GM12878 (cell line): ENCODE measurements at regions not wholly inside any gene's neighbourhood (a gene's known extent, or its start where the extent isn't known, plus 50 kb on each side); places are given as distances from the start of the nearest gene placed in this dataset.

ENCODE experiments used
- BRCA1 ChIP-seq: IDR thresholded peaks from 2 replicates; pipeline ENCODE4 v1.6.1; 2011; ENCODE audit warnings: low read depth, low read length, improper control_type of control experiment
- CBX5 ChIP-seq: sonication (generic); IDR thresholded peaks from 2 replicates; pipeline ENCODE4 v1.6.1; 2016; ENCODE audit warnings: low read depth, moderate library complexity, mild to moderate bottlenecking, inconsistent platforms
- CHD1 ChIP-seq: IDR thresholded peaks from 2 replicates; pipeline ENCODE4 v1.6.1; 2012; ENCODE audit warnings: low read depth, low read length, improper control_type of control experiment
- EGR1 ChIP-seq, 2 experiments: IDR thresholded peaks; 1 replicate in 1 of 2; 2 replicates in 1 of 2; pipeline ENCODE4 v1.6.1; 2011 to 2012; ENCODE audit warnings: low read depth in 2 of 2, low read length in 2 of 2, borderline replicate concordance in 1 of 2, mild to moderate bottlenecking in 1 of 2, moderate library complexity in 1 of 2
- HCFC1 ChIP-seq: fragments of 150-350 bp; IDR thresholded peaks from 2 replicates; pipeline ENCODE4 v1.6.1; 2014; ENCODE audit warnings: low read length
- IRF4 ChIP-seq: IDR thresholded peaks from 2 replicates; pipeline ENCODE4 v1.6.1; 2011; ENCODE audit warnings: low read depth, low read length
- KDM1A ChIP-seq: fragments of 200-600 bp; sonication (generic); IDR thresholded peaks from 2 replicates; pipeline ENCODE4 v1.6.1; 2016; ENCODE audit warnings: borderline replicate concordance
- KLF5 ChIP-seq: fragments of 450-650 bp; IDR thresholded peaks from 2 replicates; pipeline ENCODE4 v1.6.1; 2014; ENCODE audit warnings: mild to moderate bottlenecking; ENCODE audit not compliant: partially characterized antibody
- MEF2A ChIP-seq: IDR thresholded peaks from 2 replicates; pipeline ENCODE4 v1.6.1; 2011; ENCODE audit warnings: low read depth, mild to moderate bottlenecking, low read length, moderate library complexity; ENCODE audit not compliant: insufficient read depth
- MTA2 ChIP-seq: fragments of 450-650 bp; IDR thresholded peaks from 2 replicates; pipeline ENCODE4 v1.6.1; 2016; ENCODE audit warnings: low read depth, mild to moderate bottlenecking, moderate library complexity
- POLR2AphosphoS5 ChIP-seq: IDR thresholded peaks from 2 replicates; pipeline ENCODE4 v1.6.1; 2011; ENCODE audit warnings: mild to moderate bottlenecking, low read length, inconsistent platforms
- RAD51 ChIP-seq: fragments of 450-650 bp; IDR thresholded peaks from 2 replicates; pipeline ENCODE4 v1.6.1; 2016; ENCODE audit warnings: moderate library complexity, mild to moderate bottlenecking, inconsistent platforms
- RCOR1 ChIP-seq: conservative IDR thresholded peaks from 2 replicates; pipeline ENCODE4 v1.6.1; 2012; ENCODE audit warnings: low read depth, low read length, improper control_type of control experiment
- SP1 ChIP-seq: IDR thresholded peaks from one replicate; pipeline ENCODE4 v1.6.1; 2011; ENCODE audit warnings: low read depth, low read length
- SRF ChIP-seq, 2 experiments: IDR thresholded peaks; 2 replicates each; pipeline ENCODE4 v1.6.1; 2011; ENCODE audit warnings: low read depth in 2 of 2, low read length in 2 of 2, mild to moderate bottlenecking in 1 of 2, moderate library complexity in 1 of 2
- SUZ12 ChIP-seq: fragments of 200-600 bp; sonication (generic); IDR thresholded peaks from one replicate; pipeline ENCODE4 v1.6.1; 2018; ENCODE audit warnings: antibody characterized with exemption, mild to moderate bottlenecking; ENCODE audit not compliant: unreplicated experiment
- YBX1 ChIP-seq: fragments of 450-650 bp; IDR thresholded peaks from 2 replicates; pipeline ENCODE4 v1.6.1; 2016; ENCODE audit warnings: antibody characterized with exemption
- ZSCAN29 ChIP-seq: fragments of 450-650 bp; IDR thresholded peaks from 2 replicates; pipeline ENCODE4 v1.6.1; 2017; ENCODE audit warnings: mild to moderate bottlenecking, moderate library complexity
- ZZZ3 ChIP-seq: IDR thresholded peaks from 2 replicates; pipeline ENCODE4 v1.6.1; 2011; ENCODE audit warnings: low read depth; ENCODE audit not compliant: control insufficient read depth, insufficient read length
- TF ChIP-seq, protein P1 (sequence below): IDR thresholded peaks from 2 replicates; pipeline ENCODE4 v1.6.1; 2011; ENCODE audit warnings: borderline replicate concordance, low read depth, mild to moderate bottlenecking, moderate library complexity, low read length; ENCODE audit not compliant: insufficient read depth, poor library complexity, severe bottlenecking
- TF ChIP-seq, protein P2 (sequence below): fragments of 450-650 bp; conservative IDR thresholded peaks from 2 replicates; pipeline ENCODE4 v1.6.1; 2017; ENCODE audit warnings: mild to moderate bottlenecking, moderate library complexity
- TF ChIP-seq, protein P3 (sequence below): fragments of 450-650 bp; IDR thresholded peaks from 2 replicates; pipeline ENCODE4 v1.6.1; 2016; ENCODE audit warnings: mild to moderate bottlenecking, moderate library complexity, borderline replicate concordance
- TF ChIP-seq, protein P4 (sequence below): IDR thresholded peaks from 2 replicates; pipeline ENCODE4 v1.6.1; 2012; ENCODE audit warnings: low read depth, low read length, improper control_type of control experiment

DNA sequence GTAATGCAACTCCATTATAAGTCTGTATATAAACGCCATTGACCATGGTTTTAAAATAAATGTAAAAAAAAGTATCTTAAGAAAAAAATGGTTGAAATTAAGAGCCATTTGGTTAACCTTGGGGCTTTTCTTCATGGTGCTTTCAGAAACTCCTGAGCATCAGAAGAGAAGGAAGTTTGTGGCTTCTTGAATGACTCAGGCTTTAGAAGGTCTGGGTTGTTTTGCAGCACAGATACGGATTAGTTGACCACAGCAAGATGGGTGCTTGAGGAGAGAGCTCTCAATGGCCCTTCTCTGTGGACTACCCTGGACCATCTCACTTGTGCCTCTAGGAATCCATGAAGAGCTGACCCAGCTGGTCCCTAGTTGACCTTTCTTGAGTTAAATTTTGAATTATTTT is 189.5 kb downstream of the TMEM38B start (continued):
- TF ChIP-seq, protein P1, sequence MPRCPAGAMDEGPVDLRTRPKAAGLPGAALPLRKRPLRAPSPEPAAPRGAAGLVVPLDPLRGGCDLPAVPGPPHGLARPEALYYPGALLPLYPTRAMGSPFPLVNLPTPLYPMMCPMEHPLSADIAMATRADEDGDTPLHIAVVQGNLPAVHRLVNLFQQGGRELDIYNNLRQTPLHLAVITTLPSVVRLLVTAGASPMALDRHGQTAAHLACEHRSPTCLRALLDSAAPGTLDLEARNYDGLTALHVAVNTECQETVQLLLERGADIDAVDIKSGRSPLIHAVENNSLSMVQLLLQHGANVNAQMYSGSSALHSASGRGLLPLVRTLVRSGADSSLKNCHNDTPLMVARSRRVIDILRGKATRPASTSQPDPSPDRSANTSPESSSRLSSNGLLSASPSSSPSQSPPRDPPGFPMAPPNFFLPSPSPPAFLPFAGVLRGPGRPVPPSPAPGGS = no peak
- TF ChIP-seq MTA2 (no peak), KDM1A (no peak), RAD51 (no peak), HCFC1 (no peak), RCOR1 (no peak), SRF (IDR thresholded peaks at IDR 0.05; ENCODE audit: low read depth in 2 of 2, low read length in 2 of 2) (no peak), SUZ12 (no peak), SP1 (no peak), YBX1 (no peak), KLF5 (no peak), ZZZ3 (no peak), ZSCAN29 (no peak), POLR2AphosphoS5 (no peak), MEF2A (no peak), IRF4 (peak; percentile 63; the same call in 1 of the 2 replicates), CHD1 (no peak), CBX5 (no peak), BRCA1 (no peak), EGR1 (IDR thresholded peaks at IDR 0.05; ENCODE audit: borderline replicate concordance in 1 of 2, low read depth in 2 of 2, low read length in 2 of 2) (no peak)
- TF ChIP-seq, protein P2, sequence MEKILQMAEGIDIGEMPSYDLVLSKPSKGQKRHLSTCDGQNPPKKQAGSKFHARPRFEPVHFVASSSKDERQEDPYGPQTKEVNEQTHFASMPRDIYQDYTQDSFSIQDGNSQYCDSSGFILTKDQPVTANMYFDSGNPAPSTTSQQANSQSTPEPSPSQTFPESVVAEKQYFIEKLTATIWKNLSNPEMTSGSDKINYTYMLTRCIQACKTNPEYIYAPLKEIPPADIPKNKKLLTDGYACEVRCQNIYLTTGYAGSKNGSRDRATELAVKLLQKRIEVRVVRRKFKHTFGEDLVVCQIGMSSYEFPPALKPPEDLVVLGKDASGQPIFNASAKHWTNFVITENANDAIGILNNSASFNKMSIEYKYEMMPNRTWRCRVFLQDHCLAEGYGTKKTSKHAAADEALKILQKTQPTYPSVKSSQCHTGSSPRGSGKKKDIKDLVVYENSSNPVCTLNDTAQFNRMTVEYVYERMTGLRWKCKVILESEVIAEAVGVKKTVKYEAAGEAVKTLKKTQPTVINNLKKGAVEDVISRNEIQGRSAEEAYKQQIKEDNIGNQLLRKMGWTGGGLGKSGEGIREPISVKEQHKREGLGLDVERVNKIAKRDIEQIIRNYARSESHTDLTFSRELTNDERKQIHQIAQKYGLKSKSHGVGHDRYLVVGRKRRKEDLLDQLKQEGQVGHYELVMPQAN = no peak
- TF ChIP-seq, protein P3, sequence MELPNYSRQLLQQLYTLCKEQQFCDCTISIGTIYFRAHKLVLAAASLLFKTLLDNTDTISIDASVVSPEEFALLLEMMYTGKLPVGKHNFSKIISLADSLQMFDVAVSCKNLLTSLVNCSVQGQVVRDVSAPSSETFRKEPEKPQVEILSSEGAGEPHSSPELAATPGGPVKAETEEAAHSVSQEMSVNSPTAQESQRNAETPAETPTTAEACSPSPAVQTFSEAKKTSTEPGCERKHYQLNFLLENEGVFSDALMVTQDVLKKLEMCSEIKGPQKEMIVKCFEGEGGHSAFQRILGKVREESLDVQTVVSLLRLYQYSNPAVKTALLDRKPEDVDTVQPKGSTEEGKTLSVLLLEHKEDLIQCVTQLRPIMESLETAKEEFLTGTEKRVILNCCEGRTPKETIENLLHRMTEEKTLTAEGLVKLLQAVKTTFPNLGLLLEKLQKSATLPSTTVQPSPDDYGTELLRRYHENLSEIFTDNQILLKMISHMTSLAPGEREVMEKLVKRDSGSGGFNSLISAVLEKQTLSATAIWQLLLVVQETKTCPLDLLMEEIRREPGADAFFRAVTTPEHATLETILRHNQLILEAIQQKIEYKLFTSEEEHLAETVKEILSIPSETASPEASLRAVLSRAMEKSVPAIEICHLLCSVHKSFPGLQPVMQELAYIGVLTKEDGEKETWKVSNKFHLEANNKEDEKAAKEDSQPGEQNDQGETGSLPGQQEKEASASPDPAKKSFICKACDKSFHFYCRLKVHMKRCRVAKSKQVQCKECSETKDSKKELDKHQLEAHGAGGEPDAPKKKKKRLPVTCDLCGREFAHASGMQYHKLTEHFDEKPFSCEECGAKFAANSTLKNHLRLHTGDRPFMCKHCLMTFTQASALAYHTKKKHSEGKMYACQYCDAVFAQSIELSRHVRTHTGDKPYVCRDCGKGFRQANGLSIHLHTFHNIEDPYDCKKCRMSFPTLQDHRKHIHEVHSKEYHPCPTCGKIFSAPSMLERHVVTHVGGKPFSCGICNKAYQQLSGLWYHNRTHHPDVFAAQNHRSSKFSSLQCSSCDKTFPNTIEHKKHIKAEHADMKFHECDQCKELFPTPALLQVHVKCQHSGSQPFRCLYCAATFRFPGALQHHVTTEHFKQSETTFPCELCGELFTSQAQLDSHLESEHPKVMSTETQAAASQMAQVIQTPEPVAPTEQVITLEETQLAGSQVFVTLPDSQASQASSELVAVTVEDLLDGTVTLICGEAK = no peak
- TF ChIP-seq, protein P4, sequence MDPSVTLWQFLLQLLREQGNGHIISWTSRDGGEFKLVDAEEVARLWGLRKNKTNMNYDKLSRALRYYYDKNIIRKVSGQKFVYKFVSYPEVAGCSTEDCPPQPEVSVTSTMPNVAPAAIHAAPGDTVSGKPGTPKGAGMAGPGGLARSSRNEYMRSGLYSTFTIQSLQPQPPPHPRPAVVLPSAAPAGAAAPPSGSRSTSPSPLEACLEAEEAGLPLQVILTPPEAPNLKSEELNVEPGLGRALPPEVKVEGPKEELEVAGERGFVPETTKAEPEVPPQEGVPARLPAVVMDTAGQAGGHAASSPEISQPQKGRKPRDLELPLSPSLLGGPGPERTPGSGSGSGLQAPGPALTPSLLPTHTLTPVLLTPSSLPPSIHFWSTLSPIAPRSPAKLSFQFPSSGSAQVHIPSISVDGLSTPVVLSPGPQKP = no peak
